ENCODE measurements at regions not wholly inside any gene's neighbourhood (a gene's known extent, or its start where the extent isn't known, plus 50 kb on each side); places are given as distances from the start of the nearest gene placed in this dataset.
A peak's percentile ranks its signal among the peaks of the same experiment; 100 is the strongest.

- Histone ChIP-seq H3K36me3 (ENCODE audit: control insufficient read depth, insufficient read depth, low read length) (no peaks in the 10 kb centered on the region), H3K4me3 (ENCODE audit: low read depth, low read length) (no peak overlapping the region), H3K27me3 (ENCODE audit: control insufficient read depth, insufficient read depth, low read length) (no peaks in the 10 kb centered on the region)
- FAIRE-seq (no peak), DNase-seq (ENCODE audit: low read depth) (peak; percentile 13)
- TF ChIP-seq, protein P1, sequence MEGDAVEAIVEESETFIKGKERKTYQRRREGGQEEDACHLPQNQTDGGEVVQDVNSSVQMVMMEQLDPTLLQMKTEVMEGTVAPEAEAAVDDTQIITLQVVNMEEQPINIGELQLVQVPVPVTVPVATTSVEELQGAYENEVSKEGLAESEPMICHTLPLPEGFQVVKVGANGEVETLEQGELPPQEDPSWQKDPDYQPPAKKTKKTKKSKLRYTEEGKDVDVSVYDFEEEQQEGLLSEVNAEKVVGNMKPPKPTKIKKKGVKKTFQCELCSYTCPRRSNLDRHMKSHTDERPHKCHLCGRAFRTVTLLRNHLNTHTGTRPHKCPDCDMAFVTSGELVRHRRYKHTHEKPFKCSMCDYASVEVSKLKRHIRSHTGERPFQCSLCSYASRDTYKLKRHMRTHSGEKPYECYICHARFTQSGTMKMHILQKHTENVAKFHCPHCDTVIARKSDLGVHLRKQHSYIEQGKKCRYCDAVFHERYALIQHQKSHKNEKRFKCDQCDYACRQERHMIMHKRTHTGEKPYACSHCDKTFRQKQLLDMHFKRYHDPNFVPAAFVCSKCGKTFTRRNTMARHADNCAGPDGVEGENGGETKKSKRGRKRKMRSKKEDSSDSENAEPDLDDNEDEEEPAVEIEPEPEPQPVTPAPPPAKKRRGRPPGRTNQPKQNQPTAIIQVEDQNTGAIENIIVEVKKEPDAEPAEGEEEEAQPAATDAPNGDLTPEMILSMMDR (IDR thresholded peaks at IDR 0.05; ENCODE audit: insufficient read depth, low read length, severe bottlenecking), result no peak
Observed at GRCh38 chr4:155007660-155008176, 200.7 kb upstream of the NPY2R start.

DNA sequence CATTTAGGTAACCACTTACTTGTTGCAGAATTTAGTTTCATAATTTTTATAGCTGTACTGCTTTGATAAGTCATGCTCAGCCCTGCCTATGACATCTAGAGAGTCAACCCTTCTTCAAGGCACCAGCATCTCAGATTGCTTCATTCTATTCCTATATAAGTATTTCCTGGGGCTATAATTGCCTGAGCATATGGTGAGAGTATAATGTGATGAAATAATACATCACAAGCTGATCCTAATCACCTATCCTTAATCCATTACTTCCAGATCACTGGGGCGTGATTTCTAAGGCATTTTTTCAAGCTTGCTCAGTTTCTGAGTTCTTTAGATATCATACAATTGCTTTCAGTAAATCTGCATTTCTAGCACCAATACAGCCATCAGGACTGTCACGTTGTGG, 200.0 kb upstream of the NPY2R start:
- no peaks in the 10 kb centered on the region for H3K36me3 ChIP-seq (ENCODE audit: control insufficient read depth, insufficient read depth, low read length)
- H3K27me3 ChIP-seq (ENCODE audit: control insufficient read depth, insufficient read depth, low read length), result no peaks in the 10 kb centered on the region
- H3K4me3 ChIP-seq (ENCODE audit: low read depth, low read length), result no peak overlapping the region
- TF ChIP-seq, protein P1 (IDR thresholded peaks at IDR 0.05; ENCODE audit: insufficient read depth, low read length, severe bottlenecking), result no peak
- FAIRE-seq (no peak), DNase-seq (ENCODE audit: low read depth) (no peak)

- TF ChIP-seq, protein P1 (IDR thresholded peaks at IDR 0.05; ENCODE audit: insufficient read depth, low read length, severe bottlenecking), result no peak
- no peaks in the 10 kb centered on the region for H3K36me3 ChIP-seq (ENCODE audit: control insufficient read depth, insufficient read depth, low read length)
- FAIRE-seq, result no peak
- no peak for DNase-seq (ENCODE audit: low read depth)
- H3K27me3 ChIP-seq (ENCODE audit: control insufficient read depth, insufficient read depth, low read length), result no peaks in the 10 kb centered on the region
- H3K4me3 ChIP-seq (ENCODE audit: low read depth, low read length), result no peak overlapping the region
Observed at GRCh38 chr4:155009288-155009687, 199.1 kb upstream of the NPY2R start.

DNA sequence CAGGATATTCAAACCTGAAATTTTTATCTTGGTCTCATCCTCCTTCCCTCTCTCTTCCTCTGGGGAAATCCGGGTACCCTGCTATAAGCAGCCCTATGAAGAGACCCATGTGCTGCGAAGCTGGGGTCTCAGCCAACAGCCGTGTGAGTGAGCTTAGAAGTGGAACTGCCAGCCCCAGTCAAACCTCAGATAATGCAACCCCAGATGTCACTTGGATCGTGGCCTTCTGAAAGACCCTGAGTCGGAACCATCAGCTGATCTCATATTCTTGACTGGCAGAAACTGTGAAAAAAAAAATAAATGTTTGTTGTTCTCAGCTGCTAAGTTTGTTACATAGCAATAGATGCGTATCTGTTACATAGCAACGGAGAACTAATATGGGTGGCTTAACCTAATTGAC, 198.1 kb upstream of the NPY2R start:
- DNase-seq (ENCODE audit: low read depth), result no peak
- no peak for FAIRE-seq
- Histone ChIP-seq H3K36me3 (ENCODE audit: control insufficient read depth, insufficient read depth, low read length) (no peaks in the 10 kb centered on the region), H3K27me3 (ENCODE audit: control insufficient read depth, insufficient read depth, low read length) (no peaks in the 10 kb centered on the region), H3K4me3 (ENCODE audit: low read depth, low read length) (no peak overlapping the region)
- TF ChIP-seq, protein P1 (IDR thresholded peaks at IDR 0.05; ENCODE audit: insufficient read depth, low read length, severe bottlenecking), result no peak

DNA sequence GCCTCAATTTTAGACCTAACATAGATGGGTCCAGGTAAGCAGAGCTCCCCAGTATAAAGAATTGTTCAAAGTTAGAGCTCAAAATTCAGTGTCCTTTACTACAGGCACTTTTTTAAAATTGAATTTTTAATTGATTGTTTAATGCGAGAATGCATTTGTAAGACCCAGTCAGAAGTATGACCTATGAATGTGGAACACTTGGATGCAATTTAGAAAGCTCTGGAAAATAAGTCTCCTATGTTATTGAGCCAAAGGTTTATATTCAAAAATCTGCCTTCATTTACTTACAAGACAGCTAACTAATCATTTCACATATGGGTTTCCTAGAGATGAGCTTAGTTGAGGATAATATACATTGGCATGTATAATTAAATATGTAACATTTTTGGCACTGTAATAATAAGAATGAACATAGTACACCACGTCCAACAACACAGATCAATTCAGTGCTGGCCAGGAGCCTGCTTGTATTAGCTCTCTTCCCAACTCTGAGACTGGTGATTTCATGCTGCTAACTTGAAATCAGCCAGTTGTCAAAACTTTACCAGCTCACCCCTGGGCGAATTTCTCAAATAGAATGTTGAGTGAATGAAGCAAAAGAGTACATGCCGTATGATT, 197.2 kb upstream of the NPY2R start:
- no peak overlapping the region for H3K4me3 ChIP-seq (ENCODE audit: low read depth, low read length)
- TF ChIP-seq, protein P1 (IDR thresholded peaks at IDR 0.05; ENCODE audit: insufficient read depth, low read length, severe bottlenecking), result no peak
- H3K36me3 ChIP-seq (ENCODE audit: control insufficient read depth, insufficient read depth, low read length), result no peaks in the 10 kb centered on the region
- FAIRE-seq (no peak), DNase-seq (ENCODE audit: low read depth) (no peak)
- H3K27me3 ChIP-seq (ENCODE audit: control insufficient read depth, insufficient read depth, low read length), result no peaks in the 10 kb centered on the region

GRCh38 chr4:155012469-155012868, 196.0 kb upstream of the NPY2R start:
- no peaks in the 10 kb centered on the region for H3K27me3 ChIP-seq (ENCODE audit: control insufficient read depth, insufficient read depth, low read length)
- TF ChIP-seq, protein P1 (IDR thresholded peaks at IDR 0.05; ENCODE audit: insufficient read depth, low read length, severe bottlenecking), result no peak
- H3K4me3 ChIP-seq (ENCODE audit: low read depth, low read length), result no peak overlapping the region
- no peaks in the 10 kb centered on the region for H3K36me3 ChIP-seq (ENCODE audit: control insufficient read depth, insufficient read depth, low read length)
- no peak for DNase-seq (ENCODE audit: low read depth)
- no peak for FAIRE-seq

Data from bronchial epithelial cell (primary cell).